GM23248 (cell line): ENCODE measurements at regions not wholly inside any gene's neighbourhood (a gene's known extent, or its start where the extent isn't known, plus 50 kb on each side); places are given as distances from the start of the nearest gene placed in this dataset.
"Not testable (repeated sequence)": the region's sequence is repeated elsewhere in the genome, so short reads cannot be mapped to it uniquely, and the experiment has no call there.

Experiments
- DNase-seq: peaks from one replicate; pipeline ENCODE4 v3.0.0-alpha.2; 2015
- H2AFZ ChIP-seq: fragments of 200-600 bp; sonication (generic); 2 replicates; pipeline ENCODE4 v1.6.1; 2016; ENCODE audit warnings: antibody characterized with exemption
- H3F3A ChIP-seq: fragments of 200-600 bp; sonication (generic); 2 replicates; pipeline ENCODE4 v1.6.1; 2016; ENCODE audit warnings: mild to moderate bottlenecking, antibody characterized with exemption, mixed run types; ENCODE audit not compliant: insufficient read depth
- H3K27ac ChIP-seq: fragments of 200-600 bp; sonication (generic); 2 replicates; pipeline ENCODE4 v1.5.1; 2016; ENCODE audit warnings: mild to moderate bottlenecking
- H3K27me3 ChIP-seq: fragments of 200-600 bp; sonication (generic); replicated peaks from 2 replicates; pipeline ENCODE4 v1.6.1; 2016; ENCODE audit warnings: mild to moderate bottlenecking; ENCODE audit not compliant: insufficient read depth
- H3K36me3 ChIP-seq: fragments of 200-600 bp; sonication (generic); 2 replicates; pipeline ENCODE4 v1.6.1; 2016; ENCODE audit warnings: low read depth, mild to moderate bottlenecking
- H3K4me1 ChIP-seq: fragments of 200-600 bp; sonication (generic); 2 replicates; pipeline ENCODE4 v1.6.1; 2016; ENCODE audit warnings: mild to moderate bottlenecking; ENCODE audit not compliant: insufficient read depth
- H3K4me2 ChIP-seq: fragments of 200-600 bp; sonication (generic); one replicate; pipeline ENCODE4 v1.6.1; 2016; ENCODE audit warnings: mild to moderate bottlenecking; ENCODE audit not compliant: unreplicated experiment
- H3K4me3 ChIP-seq: fragments of 200-600 bp; sonication (generic); 2 replicates; pipeline ENCODE4 v1.5.1; 2016; ENCODE audit warnings: mild to moderate bottlenecking
- H3K79me2 ChIP-seq: fragments of 200-600 bp; sonication (generic); 2 replicates; pipeline ENCODE4 v1.6.1; 2016; ENCODE audit warnings: mild to moderate bottlenecking; ENCODE audit not compliant: insufficient read depth
- H3K9ac ChIP-seq: fragments of 200-600 bp; sonication (generic); 2 replicates; pipeline ENCODE4 v1.6.1; 2016; ENCODE audit warnings: mild to moderate bottlenecking
- H3K9me2 ChIP-seq: fragments of 200-600 bp; sonication (generic); 2 replicates; pipeline ENCODE4 v1.6.1; 2016; ENCODE audit warnings: mixed run types, mild to moderate bottlenecking, moderate library complexity; ENCODE audit not compliant: insufficient read depth
- H3K9me3 ChIP-seq: fragments of 200-600 bp; sonication (generic); one replicate; pipeline ENCODE4 v1.6.1; 2017; ENCODE audit warnings: low read depth
- H4K20me1 ChIP-seq: fragments of 200-600 bp; sonication (generic); 2 replicates; pipeline ENCODE4 v1.6.0; 2016; ENCODE audit not compliant: insufficient read depth
- EZH2 ChIP-seq: fragments of 200-600 bp; sonication (generic); IDR thresholded peaks from 2 replicates; pipeline ENCODE4 v1.6.1; 2018; ENCODE audit warnings: antibody characterized with exemption, mild to moderate bottlenecking; ENCODE audit not compliant: insufficient read depth, poor library complexity, severe bottlenecking
- EZH2phosphoT487 ChIP-seq: fragments of 200-600 bp; sonication (generic); IDR thresholded peaks from 2 replicates; pipeline ENCODE4 v1.6.1; 2018; ENCODE audit warnings: antibody characterized with exemption, moderate library complexity, mild to moderate bottlenecking, low read depth; ENCODE audit not compliant: insufficient read depth
- WGBS, 2 experiments: methylation state at CpG; one replicate each; pipeline ENCODE4 v1.1.6; 2015 to 2017; ENCODE audit warnings: low lambda C conversion rate in 2 of 2, low coverage in 1 of 2; ENCODE audit errors: missing lambda C conversion rate in 2 of 2; 5-methylcytosine and 5-hydroxymethylcytosine counted together
- in situ Hi-C: fragments of 300-500 bp; cut with MboI; formaldehyde crosslinking; loops from 2 replicates; pipeline ENCODE4 v1.15.0; 2020

GRCh38 chr17:52604105-52604504 is 445.6 kb upstream of the CA10 start:
- no peaks in the 10 kb centered on the region for H3K27me3 ChIP-seq
- H3K27ac ChIP-seq, result no peak overlapping the region
- no peak for DNase-seq
- H3F3A ChIP-seq, result no peaks in the 10 kb centered on the region
- H2AFZ ChIP-seq, result no peak overlapping the region
- no peaks in the 10 kb centered on the region for H3K79me2 ChIP-seq
- H3K36me3 ChIP-seq, result no peaks in the 10 kb centered on the region
- H3K9me2 ChIP-seq, result no peaks in the 10 kb centered on the region
- in situ Hi-C loops, result no loop called here
- H3K9me3 ChIP-seq, result no peaks in the 10 kb centered on the region
- TF ChIP-seq EZH2 (no peak), EZH2phosphoT487 (no peak)
- H3K9ac ChIP-seq, result no peak overlapping the region
- H3K4me3 ChIP-seq, result no peak overlapping the region
- WGBS, 2 experiments, result 30 to 35% methylated on average over 2 of the region's 2 CpGs
- H3K4me1 ChIP-seq, result no peaks in the 10 kb centered on the region
- no peak overlapping the region for H3K4me2 ChIP-seq
- H4K20me1 ChIP-seq, result no peaks in the 10 kb centered on the region

- H3K4me1 ChIP-seq, in situ Hi-C loops, H3K79me2 ChIP-seq, H3K4me2 ChIP-seq, H3K4me3 ChIP-seq, H3K27ac ChIP-seq, H3K9ac ChIP-seq, H3K9me2 ChIP-seq, H3K9me3 ChIP-seq, H3K36me3 ChIP-seq, H3K27me3 ChIP-seq, H3F3A ChIP-seq, H2AFZ ChIP-seq, H4K20me1 ChIP-seq, DNase-seq: not testable (repeated sequence)
- WGBS, 2 experiments, result 36 to 38% methylated on average over 11 of the region's 11 CpGs
Observed at GRCh38 chr17:52597452-52598215, 439.1 kb upstream of the CA10 start.

GRCh38 chr17:52594516-52594915 is 436.0 kb upstream of the CA10 start:
- H4K20me1 ChIP-seq, result no peaks in the 10 kb centered on the region
- no peaks in the 10 kb centered on the region for H3K27me3 ChIP-seq
- H3K4me3 ChIP-seq, result no peak overlapping the region
- no peaks in the 10 kb centered on the region for H3K36me3 ChIP-seq
- H3K9me2 ChIP-seq, result no peaks in the 10 kb centered on the region
- no peaks in the 10 kb centered on the region for H3K9me3 ChIP-seq
- no peak for DNase-seq
- H2AFZ ChIP-seq, result no peak overlapping the region
- no peak for TF ChIP-seq EZH2phosphoT487
- no peak for TF ChIP-seq EZH2
- H3F3A ChIP-seq, result no peaks in the 10 kb centered on the region
- in situ Hi-C loops, result no loop called here
- H3K4me1 ChIP-seq, result no peaks in the 10 kb centered on the region
- H3K27ac ChIP-seq, result no peak overlapping the region
- WGBS, 2 experiments, result 24 to 26% methylated on average over 2 of the region's 2 CpGs
- no peaks in the 10 kb centered on the region for H3K79me2 ChIP-seq
- no peak overlapping the region for H3K4me2 ChIP-seq
- no peak overlapping the region for H3K9ac ChIP-seq

- Histone ChIP-seq H3K27ac (no peak overlapping the region), H3K4me3 (no peak overlapping the region), H3K4me2 (no peak overlapping the region), H3F3A (no peaks in the 10 kb centered on the region), H3K36me3 (no peaks in the 10 kb centered on the region), H4K20me1 (no peaks in the 10 kb centered on the region), H3K9me3 (peaks cover 3% of the 10 kb centered on the region), H2AFZ (no peak overlapping the region), H3K9ac (no peak overlapping the region), H3K79me2 (no peaks in the 10 kb centered on the region), H3K27me3 (no peaks in the 10 kb centered on the region), H3K9me2 (no peaks in the 10 kb centered on the region), H3K4me1 (no peaks in the 10 kb centered on the region)
- no peak for DNase-seq
- WGBS, 2 experiments, result 0 to 3% methylated on average over 1 of the region's 1 CpG
- TF ChIP-seq EZH2phosphoT487 (no peak), EZH2 (no peak)
- in situ Hi-C loops, result no loop called here
Observed at GRCh38 chr17:52546990-52547389, 388.5 kb upstream of the CA10 start.

GRCh38 chr17:52546493-52546892 is 388.0 kb upstream of the CA10 start:
- no peaks in the 10 kb centered on the region for H3K36me3 ChIP-seq
- H3F3A ChIP-seq, result no peaks in the 10 kb centered on the region
- no peak overlapping the region for H2AFZ ChIP-seq
- no peak for DNase-seq
- WGBS, 2 experiments, result 0 to 1% methylated on average over 3 of the region's 3 CpGs
- H3K4me1 ChIP-seq, result no peaks in the 10 kb centered on the region
- H3K27me3 ChIP-seq, result no peaks in the 10 kb centered on the region
- no peak overlapping the region for H3K27ac ChIP-seq
- no peaks in the 10 kb centered on the region for H3K9me2 ChIP-seq
- no peaks in the 10 kb centered on the region for H4K20me1 ChIP-seq
- H3K4me3 ChIP-seq, result no peak overlapping the region
- no peaks in the 10 kb centered on the region for H3K79me2 ChIP-seq
- TF ChIP-seq EZH2phosphoT487 (no peak), EZH2 (no peak)
- H3K9me3 ChIP-seq, result peaks cover 1% of the 10 kb centered on the region
- H3K9ac ChIP-seq, result no peak overlapping the region
- no peak overlapping the region for H3K4me2 ChIP-seq
- in situ Hi-C loops, result no loop called here
